ENCODE measurements at regions not wholly inside any gene's neighbourhood (a gene's known extent, or its start where the extent isn't known, plus 50 kb on each side); places are given as distances from the start of the nearest gene placed in this dataset.
A peak's percentile ranks its signal among the peaks of the same experiment; 100 is the strongest.

DNA sequence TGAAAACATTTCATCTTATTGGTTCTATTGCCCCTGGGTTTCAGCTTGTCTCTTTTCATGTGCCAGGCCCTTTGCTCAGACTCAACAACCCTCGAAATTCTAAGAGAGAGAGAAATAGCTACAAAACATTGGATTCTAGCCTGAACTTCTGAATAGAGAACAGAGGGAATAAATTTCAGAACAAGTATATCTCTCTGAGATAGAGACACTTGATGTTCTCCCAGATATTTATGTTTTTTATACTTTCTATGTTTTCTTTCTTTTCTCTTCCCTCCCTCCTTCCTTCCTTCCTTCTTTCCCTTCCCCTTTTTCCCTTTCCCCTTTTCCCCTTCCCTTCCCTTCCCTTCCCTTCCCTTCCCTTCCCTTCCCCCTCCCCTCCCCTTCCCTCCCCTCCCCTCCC, 279.5 kb upstream of the SPRED2 start:
- TF ChIP-seq, protein P1, sequence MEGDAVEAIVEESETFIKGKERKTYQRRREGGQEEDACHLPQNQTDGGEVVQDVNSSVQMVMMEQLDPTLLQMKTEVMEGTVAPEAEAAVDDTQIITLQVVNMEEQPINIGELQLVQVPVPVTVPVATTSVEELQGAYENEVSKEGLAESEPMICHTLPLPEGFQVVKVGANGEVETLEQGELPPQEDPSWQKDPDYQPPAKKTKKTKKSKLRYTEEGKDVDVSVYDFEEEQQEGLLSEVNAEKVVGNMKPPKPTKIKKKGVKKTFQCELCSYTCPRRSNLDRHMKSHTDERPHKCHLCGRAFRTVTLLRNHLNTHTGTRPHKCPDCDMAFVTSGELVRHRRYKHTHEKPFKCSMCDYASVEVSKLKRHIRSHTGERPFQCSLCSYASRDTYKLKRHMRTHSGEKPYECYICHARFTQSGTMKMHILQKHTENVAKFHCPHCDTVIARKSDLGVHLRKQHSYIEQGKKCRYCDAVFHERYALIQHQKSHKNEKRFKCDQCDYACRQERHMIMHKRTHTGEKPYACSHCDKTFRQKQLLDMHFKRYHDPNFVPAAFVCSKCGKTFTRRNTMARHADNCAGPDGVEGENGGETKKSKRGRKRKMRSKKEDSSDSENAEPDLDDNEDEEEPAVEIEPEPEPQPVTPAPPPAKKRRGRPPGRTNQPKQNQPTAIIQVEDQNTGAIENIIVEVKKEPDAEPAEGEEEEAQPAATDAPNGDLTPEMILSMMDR (IDR thresholded peaks at IDR 0.05; ENCODE audit: control insufficient read depth, extremely low read depth, insufficient read depth), result no peak
- no peak overlapping the region for H3K4me3 ChIP-seq (ENCODE audit: low read depth, low read length)
- DNase-seq (ENCODE audit: low read depth), result no peak

DNA sequence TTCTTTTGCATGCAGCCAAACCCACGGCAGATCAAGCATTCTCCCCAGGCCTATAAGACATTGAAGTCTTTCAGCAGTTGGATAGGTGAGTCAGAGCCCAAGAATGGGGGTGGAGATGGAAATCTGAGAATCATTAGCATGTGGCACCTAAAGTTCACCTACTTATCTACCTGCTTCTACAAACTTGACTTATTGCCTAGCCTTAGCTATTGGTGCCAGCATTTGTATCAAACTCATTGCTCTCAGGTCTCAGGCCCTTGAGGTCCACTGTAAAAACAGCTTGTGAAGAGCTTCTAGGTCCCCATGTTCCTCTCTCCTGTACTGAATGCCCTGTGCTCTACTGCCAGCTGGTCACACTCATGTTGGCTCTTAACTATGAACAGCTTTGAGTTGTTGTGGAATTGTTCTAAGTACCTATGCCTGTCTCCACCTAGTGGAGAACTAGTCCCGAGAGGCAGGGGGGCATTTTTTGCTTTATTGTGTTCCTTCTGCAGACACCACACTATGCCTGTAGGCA, 278.4 kb upstream of the SPRED2 start:
- no peak overlapping the region for H3K4me3 ChIP-seq (ENCODE audit: low read depth, low read length)
- TF ChIP-seq, protein P1 (IDR thresholded peaks at IDR 0.05; ENCODE audit: control insufficient read depth, extremely low read depth, insufficient read depth), result 0 out of 2 replicates have a peak, but pooled peaks have one; percentile 25
- no peak for DNase-seq (ENCODE audit: low read depth)

DNA sequence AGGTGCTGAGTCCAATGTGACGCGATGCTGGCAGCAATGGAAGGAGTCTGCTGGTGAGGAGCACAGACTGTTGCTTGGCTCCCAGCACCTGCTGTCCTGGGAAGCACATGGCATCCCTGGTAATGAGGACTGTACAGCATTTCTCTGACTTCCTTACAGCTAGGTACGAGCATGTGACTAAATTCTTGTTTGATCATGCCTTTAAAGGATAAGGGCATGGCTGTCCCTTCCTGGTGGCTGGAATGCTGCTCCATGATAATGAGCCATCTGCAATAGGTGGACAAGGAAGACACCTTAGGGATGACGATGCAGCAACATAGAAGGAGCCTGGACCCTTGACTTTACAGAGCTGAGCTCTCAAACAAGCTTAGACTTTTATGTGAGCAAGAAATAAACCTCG, 278.0 kb upstream of the SPRED2 start:
- TF ChIP-seq, protein P1 (IDR thresholded peaks at IDR 0.05; ENCODE audit: control insufficient read depth, extremely low read depth, insufficient read depth), result no peak
- DNase-seq (ENCODE audit: low read depth), result no peak

DNA sequence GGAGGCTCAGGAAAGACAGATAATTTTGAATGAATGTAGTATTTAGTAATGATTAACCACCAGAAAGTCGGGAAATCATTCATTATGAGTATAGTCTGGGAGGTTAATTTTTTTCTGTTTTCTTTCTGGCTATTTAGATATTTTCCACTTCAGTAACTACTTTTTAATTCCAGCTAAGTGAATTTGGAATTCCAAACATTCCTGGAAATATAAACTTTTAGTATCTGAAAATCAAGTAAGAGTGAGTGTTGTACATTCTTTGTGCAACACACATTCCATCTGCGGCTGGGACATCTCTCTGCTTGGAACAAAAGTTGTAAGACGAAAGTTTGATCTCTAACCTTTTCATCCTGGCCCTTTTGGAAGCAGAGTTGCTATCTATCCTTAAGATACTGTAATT, 275.7 kb upstream of the SPRED2 start:
- TF ChIP-seq, protein P1 (IDR thresholded peaks at IDR 0.05; ENCODE audit: control insufficient read depth, extremely low read depth, insufficient read depth), result no peak
- no peak for DNase-seq (ENCODE audit: low read depth)
- no peak overlapping the region for H3K4me3 ChIP-seq (ENCODE audit: low read depth, low read length)

More for the DNA sequence above, 278.0 kb upstream of the SPRED2 start:
- no peak overlapping the region for H3K4me3 ChIP-seq (ENCODE audit: low read depth, low read length)

DNA sequence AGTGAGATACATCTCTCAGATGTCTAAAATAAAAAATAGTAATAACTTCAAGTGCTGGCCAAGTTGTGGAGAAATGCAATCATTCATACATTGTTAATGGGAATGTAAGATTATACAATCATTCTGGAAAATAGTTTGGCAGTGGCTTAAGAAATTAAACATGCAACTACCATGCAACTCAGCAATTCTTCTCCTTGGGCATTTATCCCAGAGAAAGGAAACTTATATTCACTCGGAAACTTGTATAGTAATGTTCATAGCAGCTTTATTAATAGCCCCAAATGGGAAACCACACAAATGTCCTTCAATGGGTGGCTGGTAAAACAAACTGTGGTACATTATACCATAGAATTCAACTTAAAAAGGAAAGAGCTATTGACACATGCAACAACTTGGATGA, 274.0 kb upstream of the SPRED2 start:
- TF ChIP-seq, protein P1 (IDR thresholded peaks at IDR 0.05; ENCODE audit: control insufficient read depth, extremely low read depth, insufficient read depth), result no peak
- no peak for DNase-seq (ENCODE audit: low read depth)
- H3K4me3 ChIP-seq (ENCODE audit: low read depth, low read length), result no peak overlapping the region

DNA sequence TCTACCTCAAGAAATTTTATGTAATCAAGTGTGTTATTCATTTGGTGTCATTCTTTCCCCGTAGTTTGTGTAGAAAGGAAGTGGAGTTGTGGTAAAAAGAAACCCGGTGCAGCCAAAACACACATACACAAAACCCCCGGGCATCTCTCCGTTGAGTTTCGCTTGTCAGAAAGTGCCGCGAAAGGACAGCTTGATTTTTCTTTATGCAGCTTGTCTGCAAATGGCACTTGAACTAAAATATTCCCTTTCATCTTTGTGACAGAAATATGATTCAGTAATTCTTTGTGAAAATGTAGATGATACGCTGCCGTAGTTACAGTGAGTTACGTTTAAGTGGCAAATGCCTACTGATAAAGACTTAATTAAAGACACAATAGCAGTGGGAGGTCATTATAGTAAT, 268.8 kb upstream of the SPRED2 start:
- no peak for DNase-seq (ENCODE audit: low read depth)
- H3K4me3 ChIP-seq (ENCODE audit: low read depth, low read length), result no peak overlapping the region
- TF ChIP-seq, protein P1 (IDR thresholded peaks at IDR 0.05; ENCODE audit: control insufficient read depth, extremely low read depth, insufficient read depth), result no peak

DNA sequence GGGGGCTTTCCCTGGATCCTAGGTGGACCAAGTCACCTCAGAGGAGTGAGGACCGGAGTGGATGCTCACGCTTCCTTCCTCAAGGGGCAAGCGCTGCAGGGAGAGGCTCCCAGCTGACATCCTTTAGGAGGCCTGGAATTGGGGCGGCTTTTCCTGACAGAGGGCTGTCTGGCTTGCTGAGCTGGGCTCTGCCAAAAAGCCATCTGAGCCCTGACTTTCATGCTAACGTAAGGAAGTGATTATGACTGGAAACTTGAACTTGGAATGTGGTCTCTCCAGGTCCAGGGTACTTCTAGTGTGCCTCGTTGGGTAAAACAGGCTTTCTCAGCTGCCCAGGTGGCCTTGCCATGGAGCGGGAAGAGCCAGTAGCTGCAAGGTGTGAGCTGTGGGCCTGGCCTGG, 268.3 kb upstream of the SPRED2 start:
- TF ChIP-seq, protein P1 (IDR thresholded peaks at IDR 0.05; ENCODE audit: control insufficient read depth, extremely low read depth, insufficient read depth), result no peak
- no peak for DNase-seq (ENCODE audit: low read depth)
- no peak overlapping the region for H3K4me3 ChIP-seq (ENCODE audit: low read depth, low read length)

Measured in LNCaP clone FGC (cell line).